Endothelial cell (in vitro differentiated cells): ENCODE measurements at regions not wholly inside any gene's neighbourhood (a gene's known extent, or its start where the extent isn't known, plus 50 kb on each side); places are given as distances from the start of the nearest gene placed in this dataset.

ENCODE experiments used
- DNase-seq: peaks from one replicate; pipeline ENCODE4 v3.0.0; 2021; ENCODE audit warnings: low spot score
- H3K27ac Mint-ChIP-seq: one replicate; pipeline ENCODE4 v1.8.0; 2021; ENCODE audit warnings: mixed read lengths, inconsistent platforms; ENCODE audit not compliant: unreplicated experiment
- H3K27me3 Mint-ChIP-seq: one replicate; pipeline ENCODE4 v1.8.0; 2021; ENCODE audit warnings: mild to moderate bottlenecking, moderate library complexity, mixed read lengths, inconsistent platforms; ENCODE audit not compliant: unreplicated experiment
- H3K36me3 Mint-ChIP-seq: one replicate; pipeline ENCODE4 v1.8.0; 2021; ENCODE audit warnings: mild to moderate bottlenecking, low read depth, mixed read lengths, inconsistent platforms; ENCODE audit not compliant: unreplicated experiment
- H3K4me1 Mint-ChIP-seq: one replicate; pipeline ENCODE4 v1.8.0; 2021; ENCODE audit warnings: mild to moderate bottlenecking, mixed read lengths, inconsistent platforms; ENCODE audit not compliant: unreplicated experiment
- H3K4me3 Mint-ChIP-seq: one replicate; pipeline ENCODE4 v1.8.0; 2021; ENCODE audit warnings: mild to moderate bottlenecking, mixed read lengths, inconsistent platforms; ENCODE audit not compliant: unreplicated experiment
- H3K9me3 Mint-ChIP-seq: one replicate; pipeline ENCODE4 v1.8.0; 2021; ENCODE audit warnings: mixed read lengths, inconsistent platforms; ENCODE audit not compliant: unreplicated experiment
- TF ChIP-seq, protein P1 (sequence below): fragments of 200-600 bp; sonication (generic); IDR thresholded peaks from one replicate; pipeline ENCODE4 v1.5.0; 2021; ENCODE audit warnings: antibody characterized with exemption; ENCODE audit not compliant: unreplicated experiment

DNA sequence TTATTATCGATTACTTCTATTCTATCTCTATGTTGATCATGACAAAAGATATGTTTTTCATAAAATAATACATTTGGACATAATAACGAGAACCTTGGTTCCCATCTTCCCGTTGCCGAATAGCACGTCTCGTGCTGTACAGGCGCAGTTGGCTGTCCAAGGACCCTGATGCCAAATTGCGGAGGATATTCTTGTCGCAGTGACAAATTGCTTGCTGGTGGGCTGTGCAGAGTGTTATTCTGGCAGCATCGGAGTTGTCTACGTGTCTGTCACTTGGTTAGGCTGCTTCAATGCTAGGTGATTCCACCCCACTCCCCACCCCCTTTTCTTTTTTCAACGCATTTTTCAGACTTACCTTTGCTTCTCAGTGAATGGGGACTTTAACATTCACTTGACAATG is 546.8 kb downstream of the PRKD1 start:
- DNase-seq = no peak
- H3K27ac Mint-ChIP-seq = no peak overlapping the region
- peaks cover 2% of the 10 kb centered on the region for H3K27me3 Mint-ChIP-seq
- TF ChIP-seq, protein P1, sequence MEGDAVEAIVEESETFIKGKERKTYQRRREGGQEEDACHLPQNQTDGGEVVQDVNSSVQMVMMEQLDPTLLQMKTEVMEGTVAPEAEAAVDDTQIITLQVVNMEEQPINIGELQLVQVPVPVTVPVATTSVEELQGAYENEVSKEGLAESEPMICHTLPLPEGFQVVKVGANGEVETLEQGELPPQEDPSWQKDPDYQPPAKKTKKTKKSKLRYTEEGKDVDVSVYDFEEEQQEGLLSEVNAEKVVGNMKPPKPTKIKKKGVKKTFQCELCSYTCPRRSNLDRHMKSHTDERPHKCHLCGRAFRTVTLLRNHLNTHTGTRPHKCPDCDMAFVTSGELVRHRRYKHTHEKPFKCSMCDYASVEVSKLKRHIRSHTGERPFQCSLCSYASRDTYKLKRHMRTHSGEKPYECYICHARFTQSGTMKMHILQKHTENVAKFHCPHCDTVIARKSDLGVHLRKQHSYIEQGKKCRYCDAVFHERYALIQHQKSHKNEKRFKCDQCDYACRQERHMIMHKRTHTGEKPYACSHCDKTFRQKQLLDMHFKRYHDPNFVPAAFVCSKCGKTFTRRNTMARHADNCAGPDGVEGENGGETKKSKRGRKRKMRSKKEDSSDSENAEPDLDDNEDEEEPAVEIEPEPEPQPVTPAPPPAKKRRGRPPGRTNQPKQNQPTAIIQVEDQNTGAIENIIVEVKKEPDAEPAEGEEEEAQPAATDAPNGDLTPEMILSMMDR = no peak
- peaks cover 6% of the 10 kb centered on the region for H3K4me1 Mint-ChIP-seq
- no peak overlapping the region for H3K4me3 Mint-ChIP-seq
- H3K36me3 Mint-ChIP-seq = no peaks in the 10 kb centered on the region
- no peaks in the 10 kb centered on the region for H3K9me3 Mint-ChIP-seq

DNA sequence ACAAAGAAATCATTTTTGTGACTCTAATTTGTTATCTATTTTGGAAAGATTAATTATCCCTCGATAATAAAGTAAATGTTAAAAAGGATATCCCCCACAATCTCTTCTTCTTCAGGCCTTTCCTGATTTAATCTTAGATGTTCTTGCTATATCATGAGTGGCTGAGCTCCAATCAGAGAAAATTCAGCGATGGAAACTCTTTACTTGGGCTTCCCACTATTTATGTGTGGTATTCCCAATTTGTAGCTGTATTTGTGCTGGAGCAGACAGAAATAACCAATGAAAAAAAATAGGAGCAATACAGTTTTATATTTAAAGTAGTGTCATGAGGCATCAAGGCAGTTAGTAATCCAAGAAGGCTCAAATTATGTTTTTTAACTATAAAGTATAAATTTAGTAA is 539.1 kb downstream of the PRKD1 start:
- Mint-ChIP-seq H3K27ac (no peak overlapping the region), H3K36me3 (no peaks in the 10 kb centered on the region), H3K4me1 (peaks cover 3% of the 10 kb centered on the region), H3K4me3 (no peak overlapping the region), H3K27me3 (no peaks in the 10 kb centered on the region), H3K9me3 (no peaks in the 10 kb centered on the region)
- DNase-seq = no peak
- TF ChIP-seq, protein P1 = no peak

DNA sequence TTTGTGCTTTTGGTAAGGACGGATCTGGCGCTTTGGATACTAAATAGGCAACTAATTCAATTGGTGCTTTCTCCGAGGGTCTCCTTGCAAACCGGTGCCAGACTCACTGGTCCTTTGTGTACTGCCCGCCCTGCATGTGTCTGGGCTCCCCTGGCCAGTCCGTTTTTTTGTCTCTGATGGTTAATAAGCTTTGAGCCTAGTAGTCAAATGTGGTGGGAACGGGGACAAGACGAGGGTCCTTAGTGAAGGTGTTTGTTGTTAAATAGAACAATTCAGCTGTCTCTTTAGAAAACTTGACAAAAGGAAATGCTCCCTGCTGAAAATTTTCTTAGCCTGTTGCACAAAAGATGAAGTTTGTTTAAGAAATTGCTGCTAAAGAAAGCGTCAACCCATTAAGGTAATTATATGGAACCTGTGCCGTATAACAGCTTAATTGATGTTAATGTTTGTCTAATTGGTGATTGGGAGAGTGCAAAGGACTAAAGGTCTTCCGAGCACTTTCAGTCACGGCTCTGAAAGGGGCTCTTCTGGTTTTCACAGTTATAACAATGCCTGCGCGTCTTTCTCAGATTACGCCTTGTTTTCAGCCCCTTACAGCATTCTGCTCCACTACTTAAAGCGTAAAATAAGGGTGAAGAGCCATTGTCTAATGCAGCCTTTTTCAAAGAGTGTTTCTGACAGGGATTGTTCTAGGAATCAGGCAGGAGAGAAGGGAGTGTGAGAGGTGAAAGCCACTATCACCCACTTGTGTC is 537.4 kb downstream of the PRKD1 start:
- DNase-seq = no peak
- Mint-ChIP-seq H3K4me1 (peaks cover 3% of the 10 kb centered on the region), H3K4me3 (no peak overlapping the region), H3K9me3 (no peaks in the 10 kb centered on the region), H3K27ac (no peak overlapping the region), H3K27me3 (no peaks in the 10 kb centered on the region), H3K36me3 (no peaks in the 10 kb centered on the region)
- TF ChIP-seq, protein P1 = no peak

DNA sequence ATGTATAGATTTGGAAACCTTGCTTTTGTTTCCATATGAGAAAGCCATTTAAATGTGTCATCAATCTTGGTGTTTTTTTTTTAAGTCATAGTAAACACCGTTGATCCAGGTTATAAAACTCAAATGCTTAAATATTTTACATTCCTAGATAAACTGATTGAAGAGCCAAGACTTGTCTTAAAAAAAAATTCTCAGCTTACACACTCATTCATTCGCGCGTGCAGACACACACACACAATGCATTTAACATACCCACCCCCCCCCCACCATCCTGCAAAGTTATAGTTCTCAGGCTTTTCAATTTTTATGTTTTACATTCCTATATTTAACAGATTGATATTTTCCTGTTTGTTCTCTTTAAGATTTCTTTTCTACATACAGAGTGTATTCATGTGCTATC is 536.4 kb downstream of the PRKD1 start:
- no peaks in the 10 kb centered on the region for H3K27me3 Mint-ChIP-seq
- H3K4me1 Mint-ChIP-seq = peaks cover 3% of the 10 kb centered on the region
- H3K36me3 Mint-ChIP-seq = no peaks in the 10 kb centered on the region
- no peak for DNase-seq
- H3K9me3 Mint-ChIP-seq = no peaks in the 10 kb centered on the region
- no peak overlapping the region for H3K4me3 Mint-ChIP-seq
- TF ChIP-seq, protein P1 = no peak
- H3K27ac Mint-ChIP-seq = no peak overlapping the region

DNA sequence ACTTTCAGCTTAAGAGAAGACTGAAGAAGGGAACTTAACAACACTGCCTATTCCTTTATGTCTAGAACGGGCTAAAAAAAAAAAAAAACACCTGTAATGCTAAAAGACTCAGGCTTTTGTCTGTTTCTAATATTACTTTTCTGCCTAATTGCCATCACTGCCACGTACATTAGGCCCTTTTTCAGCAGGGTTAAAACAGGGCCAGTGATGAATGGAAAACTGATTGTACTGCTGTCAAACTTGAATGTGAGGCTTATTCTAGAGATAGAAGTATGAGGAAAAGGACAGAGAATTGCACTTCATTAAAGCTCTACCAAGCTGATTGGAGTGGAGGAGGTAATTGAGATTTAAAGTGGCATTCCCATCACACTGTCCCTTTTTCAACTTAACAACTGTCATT is 535.8 kb downstream of the PRKD1 start:
- Mint-ChIP-seq H3K9me3 (no peaks in the 10 kb centered on the region), H3K27me3 (no peaks in the 10 kb centered on the region), H3K4me1 (peaks cover 3% of the 10 kb centered on the region)

More for the DNA sequence above, 535.8 kb downstream of the PRKD1 start:
- no peak overlapping the region for H3K4me3 Mint-ChIP-seq
- TF ChIP-seq, protein P1 = no peak
- no peaks in the 10 kb centered on the region for H3K36me3 Mint-ChIP-seq
- DNase-seq = no peak
- H3K27ac Mint-ChIP-seq = no peak overlapping the region
